ENCODE measurements at regions not wholly inside any gene's neighbourhood (a gene's known extent, or its start where the extent isn't known, plus 50 kb on each side); places are given as distances from the start of the nearest gene placed in this dataset.

GRCh38 chr15:98513428-98513986 lies 134.8 kb upstream of the IGF1R start:
- TF ChIP-seq, protein P1, sequence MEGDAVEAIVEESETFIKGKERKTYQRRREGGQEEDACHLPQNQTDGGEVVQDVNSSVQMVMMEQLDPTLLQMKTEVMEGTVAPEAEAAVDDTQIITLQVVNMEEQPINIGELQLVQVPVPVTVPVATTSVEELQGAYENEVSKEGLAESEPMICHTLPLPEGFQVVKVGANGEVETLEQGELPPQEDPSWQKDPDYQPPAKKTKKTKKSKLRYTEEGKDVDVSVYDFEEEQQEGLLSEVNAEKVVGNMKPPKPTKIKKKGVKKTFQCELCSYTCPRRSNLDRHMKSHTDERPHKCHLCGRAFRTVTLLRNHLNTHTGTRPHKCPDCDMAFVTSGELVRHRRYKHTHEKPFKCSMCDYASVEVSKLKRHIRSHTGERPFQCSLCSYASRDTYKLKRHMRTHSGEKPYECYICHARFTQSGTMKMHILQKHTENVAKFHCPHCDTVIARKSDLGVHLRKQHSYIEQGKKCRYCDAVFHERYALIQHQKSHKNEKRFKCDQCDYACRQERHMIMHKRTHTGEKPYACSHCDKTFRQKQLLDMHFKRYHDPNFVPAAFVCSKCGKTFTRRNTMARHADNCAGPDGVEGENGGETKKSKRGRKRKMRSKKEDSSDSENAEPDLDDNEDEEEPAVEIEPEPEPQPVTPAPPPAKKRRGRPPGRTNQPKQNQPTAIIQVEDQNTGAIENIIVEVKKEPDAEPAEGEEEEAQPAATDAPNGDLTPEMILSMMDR (IDR thresholded peaks at IDR 0.05 in 8 of 11, conservative IDR thresholded peaks at IDR 0.05 in 3 of 11) = no peak
- no peak for TF ChIP-seq POLR2AphosphoS5 (IDR thresholded peaks at IDR 0.05)
- TF ChIP-seq POLR2A (IDR thresholded peaks at IDR 0.05) = no peak

Data from spleen (tissue), 7 donors.